Upper lobe of left lung (tissue), 4 donors: ENCODE measurements at regions not wholly inside any gene's neighbourhood (a gene's known extent, or its start where the extent isn't known, plus 50 kb on each side); places are given as distances from the start of the nearest gene placed in this dataset.

Source experiments
- POLR2A ChIP-seq, 4 donors: fragments of 450-650 bp; IDR thresholded peaks; one replicate each; pipeline ENCODE4 v1.5.1; 2016 to 2017; ENCODE audit warnings: antibody characterized with exemption in 4 of 4, mild to moderate bottlenecking in 2 of 4
- POLR2AphosphoS5 ChIP-seq, 2 donors: sonication (generic); formaldehyde crosslinking; IDR thresholded peaks; one replicate each; pipeline ENCODE4 v1.5.1; 2017; ENCODE audit warnings: antibody characterized with exemption in 2 of 2
- TF ChIP-seq, protein P1 (sequence below), 6 experiments: fragments of 450-650 bp in 4 of 6; fragments of 200-600 bp in 2 of 6; sonication (generic) in 2 of 6; IDR thresholded peaks; one replicate each; pipeline ENCODE4 v1.5.1; 2016 to 2019; ENCODE audit warnings: antibody characterized with exemption in 6 of 6

DNA sequence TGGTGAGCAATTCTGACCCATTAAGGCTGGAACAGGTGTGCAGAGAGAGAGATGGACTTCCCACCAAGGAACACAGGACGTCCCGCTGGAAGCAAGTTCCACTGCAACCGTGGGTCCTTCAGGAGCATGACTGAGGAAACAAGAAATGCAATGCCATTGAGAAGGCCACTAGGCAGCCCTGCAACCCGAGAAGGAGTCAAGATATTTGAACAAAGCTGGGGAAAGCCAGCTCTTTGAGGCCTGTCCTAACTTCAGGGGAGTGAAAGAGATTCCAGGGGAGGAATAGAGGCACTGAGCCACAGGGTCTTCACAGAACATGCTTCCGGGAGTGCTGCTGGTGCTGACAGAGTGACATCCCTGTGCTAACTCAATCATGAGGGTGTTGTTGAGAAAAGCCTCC is 153.8 kb upstream of the ZNF236 start:
- TF ChIP-seq, protein P1, sequence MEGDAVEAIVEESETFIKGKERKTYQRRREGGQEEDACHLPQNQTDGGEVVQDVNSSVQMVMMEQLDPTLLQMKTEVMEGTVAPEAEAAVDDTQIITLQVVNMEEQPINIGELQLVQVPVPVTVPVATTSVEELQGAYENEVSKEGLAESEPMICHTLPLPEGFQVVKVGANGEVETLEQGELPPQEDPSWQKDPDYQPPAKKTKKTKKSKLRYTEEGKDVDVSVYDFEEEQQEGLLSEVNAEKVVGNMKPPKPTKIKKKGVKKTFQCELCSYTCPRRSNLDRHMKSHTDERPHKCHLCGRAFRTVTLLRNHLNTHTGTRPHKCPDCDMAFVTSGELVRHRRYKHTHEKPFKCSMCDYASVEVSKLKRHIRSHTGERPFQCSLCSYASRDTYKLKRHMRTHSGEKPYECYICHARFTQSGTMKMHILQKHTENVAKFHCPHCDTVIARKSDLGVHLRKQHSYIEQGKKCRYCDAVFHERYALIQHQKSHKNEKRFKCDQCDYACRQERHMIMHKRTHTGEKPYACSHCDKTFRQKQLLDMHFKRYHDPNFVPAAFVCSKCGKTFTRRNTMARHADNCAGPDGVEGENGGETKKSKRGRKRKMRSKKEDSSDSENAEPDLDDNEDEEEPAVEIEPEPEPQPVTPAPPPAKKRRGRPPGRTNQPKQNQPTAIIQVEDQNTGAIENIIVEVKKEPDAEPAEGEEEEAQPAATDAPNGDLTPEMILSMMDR (IDR thresholded peaks at IDR 0.05): no peak
- TF ChIP-seq POLR2AphosphoS5 (IDR thresholded peaks at IDR 0.05) (no peak), POLR2A (IDR thresholded peaks at IDR 0.05) (no peak)
